ENCODE measurements at regions not wholly inside any gene's neighbourhood (a gene's known extent, or its start where the extent isn't known, plus 50 kb on each side); places are given as distances from the start of the nearest gene placed in this dataset.

GRCh38 chr7:81648716-81649115 lies 121.1 kb downstream of the HGF start:
- DNase-seq (ENCODE audit: low spot score) = no peak
- H3K27ac Mint-ChIP-seq = no peak overlapping the region
- no peaks in the 10 kb centered on the region for H3K27me3 Mint-ChIP-seq (ENCODE audit: low read depth)
- intact Hi-C loops (cut with micrococcal nuclease) = no loop called here
- H3K4me1 Mint-ChIP-seq (ENCODE audit: low read depth) = no peaks in the 10 kb centered on the region
- no peak overlapping the region for H3K4me3 Mint-ChIP-seq (ENCODE audit: low read depth)
- no peaks in the 10 kb centered on the region for H3K36me3 Mint-ChIP-seq (ENCODE audit: low read depth)
- H3K9me3 Mint-ChIP-seq = peaks cover 28% of the 10 kb centered on the region

DNA sequence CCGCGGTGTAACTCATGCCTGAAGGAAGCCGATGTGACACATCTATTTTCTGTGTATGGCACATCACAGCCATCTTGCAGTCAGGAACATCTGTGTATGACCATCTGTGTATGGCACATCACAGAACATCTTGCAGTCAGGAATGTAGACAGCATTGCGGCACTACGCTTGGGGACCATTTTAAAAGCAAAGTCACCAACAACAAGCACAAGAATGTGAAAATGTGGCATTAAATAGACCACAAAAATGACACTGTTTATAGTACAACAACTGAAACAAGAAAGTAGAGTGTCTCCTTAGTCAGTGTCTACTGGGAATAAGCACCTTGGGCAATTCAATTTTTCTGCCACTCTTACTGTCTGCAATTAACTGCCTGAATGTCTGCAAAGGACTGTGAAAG lies 124.4 kb downstream of the HGF start:
- no peaks in the 10 kb centered on the region for H3K36me3 Mint-ChIP-seq (ENCODE audit: low read depth)
- peaks cover 19% of the 10 kb centered on the region for H3K9me3 Mint-ChIP-seq
- no peak overlapping the region for H3K4me3 Mint-ChIP-seq (ENCODE audit: low read depth)
- intact Hi-C loops (cut with micrococcal nuclease) = no loop called here
- H3K27me3 Mint-ChIP-seq (ENCODE audit: low read depth) = no peaks in the 10 kb centered on the region
- DNase-seq (ENCODE audit: low spot score) = no peak
- no peaks in the 10 kb centered on the region for H3K4me1 Mint-ChIP-seq (ENCODE audit: low read depth)
- no peak overlapping the region for H3K27ac Mint-ChIP-seq

GRCh38 chr7:81641873-81642272 lies 128.0 kb downstream of the HGF start:
- Mint-ChIP-seq H3K27ac (no peak overlapping the region), H3K36me3 (ENCODE audit: low read depth) (no peaks in the 10 kb centered on the region), H3K9me3 (peaks cover 15% of the 10 kb centered on the region), H3K27me3 (ENCODE audit: low read depth) (no peaks in the 10 kb centered on the region), H3K4me3 (ENCODE audit: low read depth) (no peak overlapping the region), H3K4me1 (ENCODE audit: low read depth) (no peaks in the 10 kb centered on the region)
- intact Hi-C loops (cut with micrococcal nuclease) = no loop called here
- no peak for DNase-seq (ENCODE audit: low spot score)

GRCh38 chr7:81638198-81638597 lies 131.6 kb downstream of the HGF start:
- no peaks in the 10 kb centered on the region for H3K27me3 Mint-ChIP-seq (ENCODE audit: low read depth)
- H3K9me3 Mint-ChIP-seq = peaks cover 6% of the 10 kb centered on the region
- intact Hi-C loops (cut with micrococcal nuclease) = no loop called here
- no peak for DNase-seq (ENCODE audit: low spot score)
- no peak overlapping the region for H3K4me3 Mint-ChIP-seq (ENCODE audit: low read depth)
- no peaks in the 10 kb centered on the region for H3K4me1 Mint-ChIP-seq (ENCODE audit: low read depth)
- H3K36me3 Mint-ChIP-seq (ENCODE audit: low read depth) = no peaks in the 10 kb centered on the region
- no peak overlapping the region for H3K27ac Mint-ChIP-seq

- H3K9me3 Mint-ChIP-seq = peaks cover 6% of the 10 kb centered on the region
- DNase-seq (ENCODE audit: low spot score) = no peak
- H3K27me3 Mint-ChIP-seq (ENCODE audit: low read depth) = no peaks in the 10 kb centered on the region
- H3K4me3 Mint-ChIP-seq (ENCODE audit: low read depth) = no peak overlapping the region
- H3K27ac Mint-ChIP-seq = no peak overlapping the region
- H3K4me1 Mint-ChIP-seq (ENCODE audit: low read depth) = no peaks in the 10 kb centered on the region
- intact Hi-C loops (cut with micrococcal nuclease) = no loop called here
- no peaks in the 10 kb centered on the region for H3K36me3 Mint-ChIP-seq (ENCODE audit: low read depth)
These were observed 132.3 kb downstream of the HGF start for GRCh38 chr7:81637534-81637933.

DNA sequence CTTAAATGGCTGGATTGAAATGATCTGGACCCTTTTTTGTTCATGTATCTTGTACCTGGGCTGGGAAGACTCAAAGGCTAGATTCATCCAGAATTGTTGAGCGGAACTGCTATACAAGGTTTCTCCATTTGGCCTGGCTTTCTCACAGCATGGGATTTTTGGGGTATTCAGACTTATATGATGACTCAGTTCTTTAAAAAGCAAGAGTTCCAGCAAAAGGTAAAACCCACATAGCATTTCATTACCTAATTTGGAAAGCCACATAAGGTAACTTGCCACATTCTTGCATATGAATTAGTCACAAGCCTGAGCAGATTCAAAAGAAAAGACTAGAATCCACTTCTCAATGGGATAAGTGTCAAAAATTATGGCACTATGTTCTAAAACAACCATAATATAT lies 137.4 kb downstream of the HGF start:
- H3K4me1 Mint-ChIP-seq (ENCODE audit: low read depth) = no peaks in the 10 kb centered on the region
- no peak for DNase-seq (ENCODE audit: low spot score)
- H3K36me3 Mint-ChIP-seq (ENCODE audit: low read depth) = no peaks in the 10 kb centered on the region
- H3K27ac Mint-ChIP-seq = no peak overlapping the region
- H3K9me3 Mint-ChIP-seq = no peaks in the 10 kb centered on the region
- no peak overlapping the region for H3K4me3 Mint-ChIP-seq (ENCODE audit: low read depth)
- H3K27me3 Mint-ChIP-seq (ENCODE audit: low read depth) = no peaks in the 10 kb centered on the region
- intact Hi-C loops (cut with micrococcal nuclease) = no loop called here

DNA sequence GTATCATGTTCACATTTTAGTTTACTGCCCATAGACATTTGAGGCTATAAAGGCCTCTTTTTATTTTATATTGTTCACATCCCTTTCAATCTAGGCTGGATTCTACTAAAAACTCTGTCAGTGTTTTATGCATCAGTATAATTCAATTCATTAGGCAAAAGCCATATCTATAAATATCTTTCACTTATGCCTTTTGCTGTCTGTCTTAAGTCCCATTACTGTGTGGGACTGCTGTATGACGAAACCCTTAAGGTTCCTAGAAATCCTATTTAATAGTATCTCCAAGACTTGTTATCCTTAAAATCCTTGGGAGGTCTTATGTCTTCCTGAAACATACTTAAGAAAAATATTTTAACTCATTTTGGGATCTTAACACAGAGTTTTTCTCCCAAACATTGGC lies 139.2 kb downstream of the HGF start:
- Mint-ChIP-seq H3K36me3 (ENCODE audit: low read depth) (no peaks in the 10 kb centered on the region), H3K4me1 (ENCODE audit: low read depth) (no peaks in the 10 kb centered on the region), H3K9me3 (no peaks in the 10 kb centered on the region), H3K4me3 (ENCODE audit: low read depth) (no peak overlapping the region), H3K27me3 (ENCODE audit: low read depth) (no peaks in the 10 kb centered on the region), H3K27ac (no peak overlapping the region)
- no peak for DNase-seq (ENCODE audit: low spot score)
- intact Hi-C loops (cut with micrococcal nuclease) = no loop called here

- H3K27me3 Mint-ChIP-seq (ENCODE audit: low read depth) = no peaks in the 10 kb centered on the region
- no peaks in the 10 kb centered on the region for H3K4me1 Mint-ChIP-seq (ENCODE audit: low read depth)
- no peaks in the 10 kb centered on the region for H3K9me3 Mint-ChIP-seq
- intact Hi-C loops (cut with micrococcal nuclease) = no loop called here
- H3K4me3 Mint-ChIP-seq (ENCODE audit: low read depth) = no peak overlapping the region
- no peaks in the 10 kb centered on the region for H3K36me3 Mint-ChIP-seq (ENCODE audit: low read depth)
- DNase-seq (ENCODE audit: low spot score) = no peak
- no peak overlapping the region for H3K27ac Mint-ChIP-seq
These were observed 140.1 kb downstream of the HGF start for GRCh38 chr7:81629702-81630101.

DNA sequence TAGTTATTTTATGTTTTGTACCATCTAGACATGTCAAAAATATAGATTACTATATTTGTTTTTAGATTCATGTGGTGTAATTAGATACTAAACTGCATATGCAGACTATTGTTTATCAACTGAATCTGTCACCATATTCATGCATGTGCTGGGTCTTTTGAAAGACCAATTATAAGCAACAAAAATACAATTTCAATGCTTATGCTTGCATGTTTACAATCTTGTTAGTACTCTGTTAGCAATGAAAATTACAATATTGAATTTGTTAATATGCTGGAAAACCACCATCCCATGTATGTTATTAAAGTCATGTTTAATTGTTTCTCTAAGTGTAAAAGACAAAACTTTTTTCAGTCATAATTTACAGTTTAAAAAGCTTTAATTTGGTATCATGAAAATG lies 140.9 kb downstream of the HGF start:
- no peak overlapping the region for H3K27ac Mint-ChIP-seq
- H3K27me3 Mint-ChIP-seq (ENCODE audit: low read depth) = no peaks in the 10 kb centered on the region
- H3K4me1 Mint-ChIP-seq (ENCODE audit: low read depth) = no peaks in the 10 kb centered on the region
- intact Hi-C loops (cut with micrococcal nuclease) = no loop called here
- no peak for DNase-seq (ENCODE audit: low spot score)
- H3K36me3 Mint-ChIP-seq (ENCODE audit: low read depth) = no peaks in the 10 kb centered on the region
- no peaks in the 10 kb centered on the region for H3K9me3 Mint-ChIP-seq
- no peak overlapping the region for H3K4me3 Mint-ChIP-seq (ENCODE audit: low read depth)

- H3K4me3 Mint-ChIP-seq (ENCODE audit: low read depth) = no peak overlapping the region
- no peaks in the 10 kb centered on the region for H3K9me3 Mint-ChIP-seq
- intact Hi-C loops (cut with micrococcal nuclease) = no loop called here
- H3K27me3 Mint-ChIP-seq (ENCODE audit: low read depth) = no peaks in the 10 kb centered on the region
- no peak for DNase-seq (ENCODE audit: low spot score)
- H3K36me3 Mint-ChIP-seq (ENCODE audit: low read depth) = no peaks in the 10 kb centered on the region
- no peak overlapping the region for H3K27ac Mint-ChIP-seq
- no peaks in the 10 kb centered on the region for H3K4me1 Mint-ChIP-seq (ENCODE audit: low read depth)
These were observed 142.1 kb downstream of the HGF start for GRCh38 chr7:81627536-81628287.

DNA sequence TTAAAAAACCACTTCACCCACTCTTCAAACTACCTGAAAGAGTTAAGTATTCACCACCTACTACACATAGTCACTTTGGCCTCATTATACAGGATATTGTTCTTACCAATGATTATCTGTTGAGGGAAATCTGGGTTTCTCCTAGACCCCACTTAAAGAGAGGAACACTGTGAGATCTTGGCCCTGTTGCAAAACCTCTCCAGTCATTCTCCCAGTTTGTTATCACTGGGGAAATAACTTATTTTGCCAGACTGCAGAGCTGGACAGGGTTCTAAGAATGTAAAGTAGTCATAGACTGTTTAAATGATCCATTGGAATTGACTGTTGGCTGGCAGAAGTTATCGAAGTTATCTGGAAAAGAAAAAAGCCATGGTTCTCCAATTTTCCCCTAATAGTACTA lies 143.8 kb downstream of the HGF start:
- Mint-ChIP-seq H3K27ac (no peak overlapping the region), H3K4me3 (ENCODE audit: low read depth) (no peak overlapping the region), H3K36me3 (ENCODE audit: low read depth) (no peaks in the 10 kb centered on the region), H3K27me3 (ENCODE audit: low read depth) (no peaks in the 10 kb centered on the region), H3K9me3 (no peaks in the 10 kb centered on the region), H3K4me1 (ENCODE audit: low read depth) (no peaks in the 10 kb centered on the region)
- no peak for DNase-seq (ENCODE audit: low spot score)
- intact Hi-C loops (cut with micrococcal nuclease) = no loop called here

GRCh38 chr7:81624650-81625631 lies 144.9 kb downstream of the HGF start:
- no peak for DNase-seq (ENCODE audit: low spot score)
- no peaks in the 10 kb centered on the region for H3K4me1 Mint-ChIP-seq (ENCODE audit: low read depth)
- no peak overlapping the region for H3K27ac Mint-ChIP-seq
- H3K27me3 Mint-ChIP-seq (ENCODE audit: low read depth) = no peaks in the 10 kb centered on the region
- no peaks in the 10 kb centered on the region for H3K9me3 Mint-ChIP-seq
- intact Hi-C loops (cut with micrococcal nuclease) = no loop called here
- H3K36me3 Mint-ChIP-seq (ENCODE audit: low read depth) = no peaks in the 10 kb centered on the region
- no peak overlapping the region for H3K4me3 Mint-ChIP-seq (ENCODE audit: low read depth)

DNA sequence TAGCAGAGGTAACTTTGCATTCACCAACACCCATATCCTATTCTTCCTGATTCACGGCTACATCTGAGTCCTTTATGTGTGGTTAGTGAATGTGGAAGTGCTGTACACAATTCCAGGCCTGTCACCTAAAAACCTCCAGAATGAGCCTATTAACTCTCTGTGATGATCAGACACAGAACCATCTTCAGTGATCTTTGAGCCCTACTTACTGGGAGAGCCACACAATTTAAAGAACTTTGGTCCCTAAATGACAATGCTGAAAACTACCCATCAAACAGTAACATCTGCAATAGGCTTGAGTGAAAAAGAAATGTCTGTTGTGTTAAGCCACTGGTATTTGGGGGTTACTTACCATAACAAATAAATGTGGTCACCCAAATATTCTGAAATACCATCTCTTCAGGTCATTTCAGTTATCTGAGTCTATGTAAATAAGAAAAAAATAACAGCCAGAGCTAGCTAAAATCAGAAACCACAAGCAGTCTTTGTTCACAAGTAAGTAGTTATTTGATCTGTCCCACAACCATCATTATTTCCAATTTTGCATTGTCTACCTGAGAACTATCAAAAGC lies 145.7 kb downstream of the HGF start:
- Mint-ChIP-seq H3K9me3 (no peaks in the 10 kb centered on the region), H3K4me1 (ENCODE audit: low read depth) (no peaks in the 10 kb centered on the region), H3K36me3 (ENCODE audit: low read depth) (no peaks in the 10 kb centered on the region), H3K4me3 (ENCODE audit: low read depth) (no peak overlapping the region), H3K27ac (no peak overlapping the region), H3K27me3 (ENCODE audit: low read depth) (no peaks in the 10 kb centered on the region)
- intact Hi-C loops (cut with micrococcal nuclease) = no loop called here
- DNase-seq (ENCODE audit: low spot score) = no peak
